ENCODE measurements at regions not wholly inside any gene's neighbourhood (a gene's known extent, or its start where the extent isn't known, plus 50 kb on each side); places are given as distances from the start of the nearest gene placed in this dataset.

DNA sequence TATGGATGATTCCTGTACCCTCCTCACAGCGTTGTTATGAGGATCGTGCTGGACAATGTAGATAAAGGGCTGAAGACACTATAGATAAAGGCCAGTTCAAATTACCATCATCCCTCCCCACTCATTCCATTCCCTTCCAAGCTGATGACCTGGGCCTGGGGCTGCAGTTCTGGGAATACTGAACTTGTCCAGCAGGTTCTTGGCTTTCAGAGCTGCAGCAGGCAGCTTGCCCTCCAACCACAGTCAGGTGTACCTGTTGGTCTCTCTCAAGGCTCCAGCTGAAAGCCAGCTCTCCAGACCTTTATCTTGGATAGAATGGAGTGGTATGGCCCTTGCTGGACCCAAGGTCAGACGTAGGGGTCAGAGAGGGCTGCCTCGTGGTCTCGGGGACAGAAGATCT, 92.5 kb downstream of the PCDH1 start:
- 82 to 83% methylated on average over 5 of the region's 5 CpGs for WGBS, 2 donors
- no peak for DNase-seq (ENCODE audit: low spot score in 2 of 2)
- H3K4me3 ChIP-seq (ENCODE audit: low read depth, poor library complexity, severe bottlenecking) = no peak overlapping the region
- TF ChIP-seq POLR2A (IDR thresholded peaks at IDR 0.05) = no peak
- TF ChIP-seq, protein P1, sequence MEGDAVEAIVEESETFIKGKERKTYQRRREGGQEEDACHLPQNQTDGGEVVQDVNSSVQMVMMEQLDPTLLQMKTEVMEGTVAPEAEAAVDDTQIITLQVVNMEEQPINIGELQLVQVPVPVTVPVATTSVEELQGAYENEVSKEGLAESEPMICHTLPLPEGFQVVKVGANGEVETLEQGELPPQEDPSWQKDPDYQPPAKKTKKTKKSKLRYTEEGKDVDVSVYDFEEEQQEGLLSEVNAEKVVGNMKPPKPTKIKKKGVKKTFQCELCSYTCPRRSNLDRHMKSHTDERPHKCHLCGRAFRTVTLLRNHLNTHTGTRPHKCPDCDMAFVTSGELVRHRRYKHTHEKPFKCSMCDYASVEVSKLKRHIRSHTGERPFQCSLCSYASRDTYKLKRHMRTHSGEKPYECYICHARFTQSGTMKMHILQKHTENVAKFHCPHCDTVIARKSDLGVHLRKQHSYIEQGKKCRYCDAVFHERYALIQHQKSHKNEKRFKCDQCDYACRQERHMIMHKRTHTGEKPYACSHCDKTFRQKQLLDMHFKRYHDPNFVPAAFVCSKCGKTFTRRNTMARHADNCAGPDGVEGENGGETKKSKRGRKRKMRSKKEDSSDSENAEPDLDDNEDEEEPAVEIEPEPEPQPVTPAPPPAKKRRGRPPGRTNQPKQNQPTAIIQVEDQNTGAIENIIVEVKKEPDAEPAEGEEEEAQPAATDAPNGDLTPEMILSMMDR (IDR thresholded peaks at IDR 0.05) = no peak
- intact Hi-C loops (cut with DNase I; ENCODE audit: low total_unique reads) = no loop called here

DNA sequence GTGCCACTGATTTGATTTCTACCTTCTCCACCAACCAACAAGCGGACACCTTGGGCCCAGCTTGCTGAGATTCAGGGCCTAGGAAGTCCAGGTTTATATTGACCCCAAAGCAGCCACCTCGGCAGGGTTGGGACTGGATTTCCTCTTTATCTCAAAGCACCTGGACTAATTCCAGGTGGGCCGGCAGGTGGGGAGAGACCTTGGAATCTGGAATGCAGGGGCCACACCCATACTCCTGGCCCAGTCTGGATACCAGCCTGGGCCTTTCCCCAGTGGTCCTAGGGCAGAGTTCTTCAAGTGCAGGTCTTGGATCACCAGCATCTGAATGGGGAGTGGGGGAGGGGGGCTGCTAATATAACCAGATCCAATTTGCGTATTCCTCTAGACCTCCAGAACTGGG, 93.1 kb downstream of the PCDH1 start:
- H3K4me3 ChIP-seq (ENCODE audit: low read depth, poor library complexity, severe bottlenecking) = no peak overlapping the region
- DNase-seq (ENCODE audit: low spot score in 2 of 2) = no peak
- WGBS, 2 donors = 70 to 85% methylated on average over 4 of the region's 4 CpGs
- TF ChIP-seq, protein P1 (IDR thresholded peaks at IDR 0.05) = no peak
- no peak for TF ChIP-seq POLR2A (IDR thresholded peaks at IDR 0.05)
- intact Hi-C loops (cut with DNase I; ENCODE audit: low total_unique reads) = no loop called here

DNA sequence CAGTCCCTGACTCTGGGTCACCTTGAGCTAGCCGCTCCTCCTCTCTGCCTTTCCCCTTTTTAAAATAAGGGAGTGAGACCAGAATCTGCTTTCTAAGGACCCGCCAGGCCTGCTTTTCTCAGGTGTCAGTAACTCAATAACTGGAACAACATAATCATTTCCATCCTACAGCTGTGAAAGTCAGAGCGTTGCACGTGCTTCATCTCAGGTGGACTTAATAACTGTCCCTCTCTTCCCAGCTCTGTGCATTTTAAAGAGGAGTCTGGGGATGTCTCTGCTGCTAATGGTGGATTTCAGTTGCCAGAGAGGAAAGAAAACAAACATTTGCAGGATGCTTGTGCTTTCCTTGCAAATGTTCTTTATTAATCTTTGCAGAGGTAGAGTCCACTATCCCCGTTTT, 93.7 kb downstream of the PCDH1 start:
- intact Hi-C loops (cut with DNase I; ENCODE audit: low total_unique reads) = no loop called here
- no peak for DNase-seq (ENCODE audit: low spot score in 2 of 2)
- no peak overlapping the region for H3K4me3 ChIP-seq (ENCODE audit: low read depth, poor library complexity, severe bottlenecking)
- 85 to 87% methylated on average over 5 of the region's 5 CpGs for WGBS, 2 donors
- TF ChIP-seq POLR2A (IDR thresholded peaks at IDR 0.05) = no peak
- TF ChIP-seq, protein P1 (IDR thresholded peaks at IDR 0.05) = no peak

DNA sequence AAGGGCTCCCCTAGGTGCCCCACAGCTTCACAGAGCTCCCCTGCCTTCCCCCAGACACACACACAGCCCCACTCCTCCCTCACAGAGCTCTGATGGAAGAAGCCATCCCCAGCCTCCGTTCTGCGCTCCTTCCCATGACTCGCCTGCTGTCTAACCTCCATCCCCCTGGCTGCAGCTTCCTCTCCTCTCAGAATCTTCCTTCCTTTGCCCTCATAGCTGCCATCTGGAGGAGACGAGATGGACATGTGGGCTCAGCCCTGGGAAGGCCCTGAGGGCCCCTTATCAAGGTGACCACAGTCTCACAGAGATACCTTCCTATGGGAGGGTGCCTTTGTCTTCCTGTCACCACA, 94.3 kb downstream of the PCDH1 start:
- TF ChIP-seq, protein P1 (IDR thresholded peaks at IDR 0.05) = no peak
- TF ChIP-seq POLR2A (IDR thresholded peaks at IDR 0.05) = no peak
- DNase-seq (ENCODE audit: low spot score in 2 of 2) = no peak
- intact Hi-C loops (cut with DNase I; ENCODE audit: low total_unique reads) = no loop called here
- H3K4me3 ChIP-seq (ENCODE audit: low read depth, poor library complexity, severe bottlenecking) = no peak overlapping the region
- 85 to 87% methylated on average over 4 of the region's 4 CpGs for WGBS, 2 donors

DNA sequence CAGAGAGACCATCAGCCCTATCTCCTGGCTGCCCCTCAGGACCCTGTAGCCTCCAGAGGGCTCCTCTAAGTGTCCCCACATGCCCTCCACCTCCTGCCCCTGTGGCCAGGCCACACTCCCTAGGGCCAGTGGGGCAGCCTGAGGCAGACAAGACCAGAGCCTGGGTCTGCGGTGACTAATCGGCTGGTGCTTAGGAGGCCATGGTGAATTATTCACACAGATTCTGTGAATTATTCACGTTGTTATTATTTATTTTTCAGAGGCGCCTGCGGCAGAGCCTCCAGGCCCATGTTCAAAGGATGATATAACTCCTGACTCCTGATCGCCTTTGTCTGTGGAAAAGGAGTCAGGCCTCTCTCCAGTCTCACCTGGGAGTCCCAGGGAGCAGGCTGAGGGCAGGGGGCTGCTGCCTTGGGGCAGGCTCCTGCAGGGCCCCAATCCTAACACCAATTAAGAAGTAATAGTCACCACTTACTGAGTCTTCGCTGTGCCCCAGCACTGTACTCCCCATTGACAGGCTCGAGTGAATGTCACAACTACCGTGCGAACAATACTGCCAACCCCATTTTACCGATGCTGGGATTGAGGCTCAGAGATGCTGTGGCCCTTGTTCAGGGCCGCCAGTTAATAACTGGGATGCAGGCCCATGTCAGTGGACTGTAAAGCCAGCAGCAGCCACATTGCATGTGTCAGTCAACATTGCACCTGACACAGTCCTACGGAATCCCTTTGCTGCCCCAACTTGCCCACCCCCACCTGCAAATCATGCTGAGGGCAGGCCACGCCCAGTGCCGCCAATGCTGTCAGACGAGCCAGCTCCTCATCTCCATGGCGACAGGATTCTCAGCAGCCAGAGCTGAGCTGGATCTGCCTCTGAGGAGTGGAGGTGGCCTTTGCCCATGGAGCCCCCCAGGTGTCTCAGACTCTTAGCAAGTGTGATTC, 94.9 kb downstream of the PCDH1 start:
- DNase-seq (ENCODE audit: low spot score in 2 of 2) = no peak
- WGBS, 2 donors = 68 to 72% methylated on average over 17 of the region's 17 CpGs
- intact Hi-C loops (cut with DNase I; ENCODE audit: low total_unique reads) = no loop called here
- TF ChIP-seq, protein P1 (IDR thresholded peaks at IDR 0.05) = no peak
- no peak for TF ChIP-seq POLR2A (IDR thresholded peaks at IDR 0.05)
- H3K4me3 ChIP-seq (ENCODE audit: low read depth, poor library complexity, severe bottlenecking) = no peak overlapping the region

DNA sequence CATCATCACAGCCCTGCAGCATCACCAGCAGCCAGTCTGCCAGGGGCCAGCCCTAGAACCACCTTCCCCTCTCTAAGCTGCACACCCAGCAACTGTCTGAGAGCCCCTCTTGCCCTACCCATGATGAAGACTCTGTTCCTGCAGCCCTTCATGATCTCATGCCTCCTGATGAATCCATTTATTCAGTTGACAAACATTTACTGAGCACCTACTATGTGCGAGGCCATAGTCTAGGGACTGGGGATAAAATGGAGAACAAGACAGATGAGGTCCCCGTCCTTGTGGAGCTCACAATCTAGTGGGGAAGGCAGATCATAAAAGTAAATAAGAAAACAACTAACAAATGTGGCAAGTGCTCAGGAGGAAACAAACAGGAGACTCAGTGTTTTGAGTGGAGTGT, 96.3 kb downstream of the PCDH1 start:
- TF ChIP-seq POLR2A (IDR thresholded peaks at IDR 0.05) = no peak
- TF ChIP-seq, protein P1 (IDR thresholded peaks at IDR 0.05) = no peak
- 92% methylated on average over 2 of the region's 2 CpGs for WGBS, 2 donors
- H3K4me3 ChIP-seq (ENCODE audit: low read depth, poor library complexity, severe bottlenecking) = no peak overlapping the region
- no peak for DNase-seq (ENCODE audit: low spot score in 2 of 2)
- intact Hi-C loops (cut with DNase I; ENCODE audit: low total_unique reads) = no loop called here
